Testis (tissue), 2 donors: ENCODE measurements at regions not wholly inside any gene's neighbourhood (a gene's known extent, or its start where the extent isn't known, plus 50 kb on each side); places are given as distances from the start of the nearest gene placed in this dataset.

ENCODE experiments used
- DNase-seq: peaks from one replicate; pipeline ENCODE4 v3.0.0-alpha.2; 2019
- H3K27ac ChIP-seq, 2 donors: fragments of 200-600 bp; sonication (generic); one replicate each; pipeline ENCODE4 v1.5.1; 2019
- H3K27me3 ChIP-seq: fragments of 200-600 bp; sonication (generic); one replicate; pipeline ENCODE4 v1.5.1; 2019
- H3K36me3 ChIP-seq: fragments of 200-600 bp; sonication (generic); one replicate; pipeline ENCODE4 v1.5.1; 2017; ENCODE audit warnings: low read depth; ENCODE audit errors: missing control alignments
- H3K4me1 ChIP-seq: fragments of 200-600 bp; sonication (generic); one replicate; pipeline ENCODE4 v1.5.1; 2019
- H3K4me3 ChIP-seq, 2 donors: fragments of 200-600 bp; sonication (generic); one replicate each; pipeline ENCODE4 v1.5.1; 2017 to 2019
- H3K9me3 ChIP-seq: fragments of 200-600 bp; sonication (generic); one replicate; pipeline ENCODE4 v1.5.1; 2017
- POLR2A ChIP-seq: fragments of 450-650 bp; IDR thresholded peaks from one replicate; pipeline ENCODE4 v1.6.1; 2017; ENCODE audit warnings: antibody characterized with exemption, mild to moderate bottlenecking, moderate library complexity
- WGBS, 2 donors: methylation state at CpG; one replicate each; pipeline ENCODE4 v1.1.5; 2018; 5-methylcytosine and 5-hydroxymethylcytosine counted together
- intact Hi-C: fragments of 100-400 bp; cut with DNase I; formaldehyde crosslinking; loops from one replicate; pipeline ENCODE4 v1.15.1; 2023; ENCODE audit warnings: low total_unique reads
- TF ChIP-seq, protein P1 (sequence below), 3 experiments: fragments of 450-650 bp in 2 of 3; fragments of 200-600 bp in 1 of 3; sonication (generic) in 1 of 3; IDR thresholded peaks; one replicate each; pipeline ENCODE4 v1.5.1; 2016 to 2019; ENCODE audit warnings: antibody characterized with exemption in 3 of 3, mild to moderate bottlenecking in 2 of 3, moderate library complexity in 1 of 3

DNA sequence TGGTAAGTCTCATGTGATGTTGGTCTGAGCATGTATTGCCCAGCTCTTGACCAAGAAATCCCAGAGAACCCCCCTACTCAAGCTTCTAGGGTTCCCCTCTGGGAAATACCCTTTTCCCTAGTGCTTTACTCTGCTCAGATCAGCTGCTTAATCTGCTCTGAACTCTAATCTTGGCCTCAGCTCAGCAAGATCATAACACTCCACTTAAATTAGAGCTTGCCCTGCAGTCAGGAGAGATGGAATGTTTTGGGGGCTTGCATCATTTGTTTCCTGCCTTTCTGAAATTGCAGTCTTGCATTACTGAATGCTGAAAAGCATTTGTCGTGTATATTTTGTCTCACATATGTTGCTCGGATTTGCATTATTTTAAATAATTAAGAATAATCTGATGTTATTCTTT lies 1153.6 kb downstream of the FSTL5 start:
- Histone ChIP-seq H3K27me3 (no peaks in the 10 kb centered on the region), H3K4me1 (no peaks in the 10 kb centered on the region), H3K9me3 (no peaks in the 10 kb centered on the region), H3K4me3 (no peak overlapping the region), H3K27ac (no peak overlapping the region), H3K36me3 (no peaks in the 10 kb centered on the region)
- intact Hi-C loops, result no loop called here
- DNase-seq, result no peak
- WGBS, 2 donors, result 93 to 95% methylated on average over 2 of the region's 2 CpGs
- TF ChIP-seq, protein P1, sequence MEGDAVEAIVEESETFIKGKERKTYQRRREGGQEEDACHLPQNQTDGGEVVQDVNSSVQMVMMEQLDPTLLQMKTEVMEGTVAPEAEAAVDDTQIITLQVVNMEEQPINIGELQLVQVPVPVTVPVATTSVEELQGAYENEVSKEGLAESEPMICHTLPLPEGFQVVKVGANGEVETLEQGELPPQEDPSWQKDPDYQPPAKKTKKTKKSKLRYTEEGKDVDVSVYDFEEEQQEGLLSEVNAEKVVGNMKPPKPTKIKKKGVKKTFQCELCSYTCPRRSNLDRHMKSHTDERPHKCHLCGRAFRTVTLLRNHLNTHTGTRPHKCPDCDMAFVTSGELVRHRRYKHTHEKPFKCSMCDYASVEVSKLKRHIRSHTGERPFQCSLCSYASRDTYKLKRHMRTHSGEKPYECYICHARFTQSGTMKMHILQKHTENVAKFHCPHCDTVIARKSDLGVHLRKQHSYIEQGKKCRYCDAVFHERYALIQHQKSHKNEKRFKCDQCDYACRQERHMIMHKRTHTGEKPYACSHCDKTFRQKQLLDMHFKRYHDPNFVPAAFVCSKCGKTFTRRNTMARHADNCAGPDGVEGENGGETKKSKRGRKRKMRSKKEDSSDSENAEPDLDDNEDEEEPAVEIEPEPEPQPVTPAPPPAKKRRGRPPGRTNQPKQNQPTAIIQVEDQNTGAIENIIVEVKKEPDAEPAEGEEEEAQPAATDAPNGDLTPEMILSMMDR (IDR thresholded peaks at IDR 0.05), result no peak
- no peak for TF ChIP-seq POLR2A
